B cell (primary cell): ENCODE measurements at regions not wholly inside any gene's neighbourhood (a gene's known extent, or its start where the extent isn't known, plus 50 kb on each side); places are given as distances from the start of the nearest gene placed in this dataset.

ENCODE experiments used
- EZH2 ChIP-seq: IDR thresholded peaks from 2 replicates; pipeline ENCODE4 v1.6.1; 2012; ENCODE audit warnings: borderline replicate concordance, low read depth, mild to moderate bottlenecking, moderate library complexity, low read length; ENCODE audit not compliant: insufficient read depth, poor library complexity, severe bottlenecking
- TF ChIP-seq, protein P1 (sequence below): fragments of 200-600 bp; IDR thresholded peaks from one replicate; pipeline ENCODE4 v1.8.0; 2022; ENCODE audit warnings: antibody characterized with exemption, mild to moderate bottlenecking

DNA sequence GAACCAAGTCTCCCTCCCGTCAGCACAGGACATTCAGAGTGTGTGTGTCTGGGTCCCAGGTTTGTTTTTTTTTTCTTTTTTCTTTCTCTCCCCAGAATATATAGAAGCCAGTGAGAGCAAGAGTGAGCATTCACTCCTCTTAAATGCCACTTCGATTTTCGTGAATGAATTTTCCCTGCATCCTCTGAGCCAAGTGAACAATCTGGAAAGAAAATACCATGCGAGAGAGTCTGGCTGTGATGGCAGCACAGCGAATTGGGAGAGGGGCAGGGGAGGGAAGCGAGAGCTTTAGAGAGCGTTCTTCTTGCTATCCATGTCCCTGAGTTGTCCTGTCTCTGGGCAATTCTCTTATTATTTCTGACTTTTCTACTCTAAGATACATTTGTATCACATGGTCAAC is 76.0 kb upstream of the RAB3GAP2 start:
- TF ChIP-seq, protein P1, sequence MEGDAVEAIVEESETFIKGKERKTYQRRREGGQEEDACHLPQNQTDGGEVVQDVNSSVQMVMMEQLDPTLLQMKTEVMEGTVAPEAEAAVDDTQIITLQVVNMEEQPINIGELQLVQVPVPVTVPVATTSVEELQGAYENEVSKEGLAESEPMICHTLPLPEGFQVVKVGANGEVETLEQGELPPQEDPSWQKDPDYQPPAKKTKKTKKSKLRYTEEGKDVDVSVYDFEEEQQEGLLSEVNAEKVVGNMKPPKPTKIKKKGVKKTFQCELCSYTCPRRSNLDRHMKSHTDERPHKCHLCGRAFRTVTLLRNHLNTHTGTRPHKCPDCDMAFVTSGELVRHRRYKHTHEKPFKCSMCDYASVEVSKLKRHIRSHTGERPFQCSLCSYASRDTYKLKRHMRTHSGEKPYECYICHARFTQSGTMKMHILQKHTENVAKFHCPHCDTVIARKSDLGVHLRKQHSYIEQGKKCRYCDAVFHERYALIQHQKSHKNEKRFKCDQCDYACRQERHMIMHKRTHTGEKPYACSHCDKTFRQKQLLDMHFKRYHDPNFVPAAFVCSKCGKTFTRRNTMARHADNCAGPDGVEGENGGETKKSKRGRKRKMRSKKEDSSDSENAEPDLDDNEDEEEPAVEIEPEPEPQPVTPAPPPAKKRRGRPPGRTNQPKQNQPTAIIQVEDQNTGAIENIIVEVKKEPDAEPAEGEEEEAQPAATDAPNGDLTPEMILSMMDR = no peak
- no peak for TF ChIP-seq EZH2
